Thymus (tissue), 11 donors: ENCODE measurements at regions not wholly inside any gene's neighbourhood (a gene's known extent, or its start where the extent isn't known, plus 50 kb on each side); places are given as distances from the start of the nearest gene placed in this dataset.
A peak's percentile ranks its signal among the peaks of the same experiment; 100 is the strongest.

Experiments used
- DNase-seq, 9 donors: peaks; one replicate each; pipeline ENCODE4 v3.0.0-alpha.2; 2013; ENCODE audit warnings: low spot score in 9 of 9, low read depth in 6 of 9, missing footprints in 1 of 9
- H3K27ac ChIP-seq, 2 donors: one replicate each; pipeline ENCODE4 v1.5.1; 2013; ENCODE audit warnings: control low read depth in 1 of 2, low read depth in 1 of 2, low read length in 1 of 2, mild to moderate bottlenecking in 1 of 2, moderate library complexity in 1 of 2
- H3K27me3 ChIP-seq, 2 donors: one replicate each; pipeline ENCODE4 v1.5.1; 2013; ENCODE audit warnings: low read length in 1 of 2; ENCODE audit not compliant: control insufficient read depth in 2 of 2, insufficient read depth in 1 of 2
- H3K36me3 ChIP-seq, 2 donors: one replicate each; pipeline ENCODE4 v1.5.1; 2013; ENCODE audit warnings: low read length in 1 of 2, mild to moderate bottlenecking in 1 of 2, moderate library complexity in 1 of 2; ENCODE audit not compliant: control insufficient read depth in 2 of 2, insufficient read depth in 2 of 2
- H3K4me1 ChIP-seq, 2 donors: one replicate each; pipeline ENCODE4 v1.5.1; 2013; ENCODE audit warnings: low read length in 2 of 2; ENCODE audit not compliant: control insufficient read depth in 2 of 2, insufficient read depth in 2 of 2
- H3K4me3 ChIP-seq, 2 donors: one replicate each; pipeline ENCODE4 v1.5.1; 2013; ENCODE audit warnings: low read length in 2 of 2, control low read depth in 1 of 2, mild to moderate bottlenecking in 1 of 2
- H3K9me3 ChIP-seq, 2 donors: one replicate each; pipeline ENCODE4 v1.5.1; 2013; ENCODE audit warnings: low read length in 1 of 2, mild to moderate bottlenecking in 1 of 2; ENCODE audit not compliant: control insufficient read depth in 2 of 2, insufficient read depth in 1 of 2
- WGBS: extraction: QIAGEN DNeasy Blood & Tissue Kit; methylation state at CpG from one replicate; pipeline ENCODE4 v1.1.7; 2013; 5-methylcytosine and 5-hydroxymethylcytosine counted together
- donor health status: healthy.

- H3K36me3 ChIP-seq: no peaks in the 10 kb centered on the region
- H3K27ac ChIP-seq: no peak overlapping the region
- H3K4me3 ChIP-seq: no peak overlapping the region
- no peaks in the 10 kb centered on the region for H3K27me3 ChIP-seq
- H3K4me1 ChIP-seq: peaks cover 0 to 6% of the 10 kb centered on the region in 2 donors
- WGBS: 94% methylated on average over 2 of the region's 2 CpGs
- DNase-seq: no peak
- no peaks in the 10 kb centered on the region for H3K9me3 ChIP-seq
These were observed 109.6 kb downstream of the TBX19 start for GRCh38 chr1:168390271-168390670.

DNA sequence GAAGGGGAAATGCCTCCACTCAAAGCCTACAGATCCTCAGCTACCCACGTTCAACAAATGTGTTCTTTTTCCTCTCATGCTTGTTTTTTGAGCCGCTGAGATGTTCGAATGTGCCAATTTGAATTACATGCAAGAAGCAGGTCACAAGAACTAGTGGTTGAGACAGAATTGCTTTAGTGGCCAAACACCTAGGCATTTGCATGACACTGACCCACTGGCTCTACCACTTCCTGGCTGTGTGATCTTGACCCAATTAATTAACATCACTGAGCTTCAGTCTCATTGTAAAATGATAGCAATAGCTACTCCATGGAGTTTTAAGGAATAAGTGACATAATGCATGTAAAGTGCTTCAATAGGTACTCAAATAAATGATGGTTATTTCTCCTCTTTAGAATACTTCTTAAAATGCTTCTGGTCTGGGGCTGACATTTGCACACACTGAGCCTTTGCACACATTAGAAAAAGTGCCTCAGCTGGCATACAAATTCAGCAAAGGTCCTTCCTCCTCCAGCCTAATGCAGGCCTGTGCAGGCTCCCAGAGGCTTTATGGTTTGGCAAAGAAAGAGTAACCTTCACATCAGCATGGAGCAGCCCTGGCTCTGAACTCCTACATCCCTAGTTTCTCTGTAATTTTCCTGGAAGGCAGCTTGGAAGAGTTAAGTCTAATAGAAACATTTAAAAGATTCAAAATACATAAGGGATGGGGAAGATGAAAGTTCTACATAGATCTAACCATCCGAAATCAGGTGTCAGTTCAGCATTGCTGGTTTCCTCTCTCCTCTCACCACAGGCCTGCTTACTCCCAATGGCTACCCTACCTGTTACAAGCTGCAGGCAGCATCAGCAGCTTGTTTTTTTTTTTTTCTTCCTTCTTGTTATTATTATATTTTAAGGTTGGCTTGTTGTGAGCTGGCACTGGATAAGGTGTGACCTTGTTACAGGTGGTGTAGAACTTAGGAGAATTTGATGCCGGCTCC lies 107.4 kb downstream of the TBX19 start:
- Histone ChIP-seq H3K27ac (no peak overlapping the region), H3K9me3 (no peaks in the 10 kb centered on the region), H3K4me3 (no peak overlapping the region), H3K4me1 (peaks cover 0 to 6% of the 10 kb centered on the region in 2 donors), H3K27me3 (no peaks in the 10 kb centered on the region), H3K36me3 (no peaks in the 10 kb centered on the region)
- DNase-seq: no peak
- WGBS: 92% methylated on average over 5 of the region's 5 CpGs

DNA sequence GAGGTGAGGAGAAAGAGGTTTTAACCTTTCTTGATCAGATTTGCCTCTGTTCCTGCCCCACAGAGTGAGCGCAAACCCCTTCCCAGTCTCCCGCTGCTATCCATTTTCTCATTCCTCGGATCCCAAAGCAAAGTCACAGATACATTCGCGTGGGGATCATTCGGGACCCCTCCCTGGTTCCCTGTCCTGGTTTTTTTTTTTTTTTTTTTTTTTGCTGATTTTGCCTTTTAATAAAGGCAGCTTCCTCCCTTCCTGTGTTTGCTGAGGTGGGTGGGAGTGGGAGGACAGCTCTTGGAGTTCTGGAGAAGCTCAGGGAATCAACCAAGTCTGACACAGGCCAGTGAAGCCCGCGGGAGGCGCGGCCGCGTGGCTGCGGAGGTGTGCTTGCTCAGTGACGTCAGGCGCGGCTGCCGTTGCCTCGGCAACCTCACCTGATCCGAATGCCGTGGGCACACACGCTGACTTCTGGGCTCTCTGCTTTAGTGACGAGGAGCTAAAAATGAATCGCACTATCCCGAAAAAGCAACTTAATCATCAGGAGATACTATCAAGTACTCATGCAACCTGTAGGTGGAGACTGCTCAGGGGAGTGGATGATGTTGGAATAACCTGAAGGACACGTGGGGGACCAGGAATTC lies 106.4 kb downstream of the TBX19 start:
- 28% methylated on average over 25 of the region's 25 CpGs for WGBS
- no peak overlapping the region for H3K4me3 ChIP-seq

DNA sequence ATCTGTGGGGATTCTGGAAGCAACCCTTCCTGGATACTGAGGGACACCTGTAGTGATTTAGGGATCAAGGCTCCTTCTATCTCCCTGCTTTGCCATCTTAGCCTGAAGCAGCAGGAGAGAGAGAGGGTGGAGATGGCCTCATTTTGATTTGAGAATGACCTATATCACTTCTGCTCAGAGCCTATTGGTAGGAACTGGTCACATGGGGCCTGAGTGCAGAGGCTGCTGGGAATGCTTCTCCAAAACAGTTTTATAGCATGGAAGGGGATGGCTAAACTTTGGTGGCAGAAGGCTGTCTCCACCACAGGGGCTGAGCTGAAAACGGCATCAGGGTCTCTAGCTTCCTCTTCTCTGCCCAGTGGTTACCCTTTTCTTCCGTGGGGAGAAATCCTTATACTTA lies 105.8 kb downstream of the TBX19 start:
- Histone ChIP-seq H3K36me3 (no peaks in the 10 kb centered on the region), H3K27ac (no peak overlapping the region), H3K4me1 (peaks cover 0 to 6% of the 10 kb centered on the region in 2 donors), H3K9me3 (no peaks in the 10 kb centered on the region), H3K27me3 (no peaks in the 10 kb centered on the region), H3K4me3 (no peak overlapping the region)
- DNase-seq: no peak
- WGBS: 49% methylated on average over 2 of the region's 2 CpGs

More for the DNA sequence above, 106.4 kb downstream of the TBX19 start:
- H3K9me3 ChIP-seq: no peaks in the 10 kb centered on the region
- H3K27me3 ChIP-seq: no peaks in the 10 kb centered on the region
- H3K36me3 ChIP-seq: no peaks in the 10 kb centered on the region
- H3K27ac ChIP-seq: no peak overlapping the region
- DNase-seq: peak; percentile 21 to 69 (median 41)
- H3K4me1 ChIP-seq: peaks cover 0 to 6% of the 10 kb centered on the region in 2 donors

DNA sequence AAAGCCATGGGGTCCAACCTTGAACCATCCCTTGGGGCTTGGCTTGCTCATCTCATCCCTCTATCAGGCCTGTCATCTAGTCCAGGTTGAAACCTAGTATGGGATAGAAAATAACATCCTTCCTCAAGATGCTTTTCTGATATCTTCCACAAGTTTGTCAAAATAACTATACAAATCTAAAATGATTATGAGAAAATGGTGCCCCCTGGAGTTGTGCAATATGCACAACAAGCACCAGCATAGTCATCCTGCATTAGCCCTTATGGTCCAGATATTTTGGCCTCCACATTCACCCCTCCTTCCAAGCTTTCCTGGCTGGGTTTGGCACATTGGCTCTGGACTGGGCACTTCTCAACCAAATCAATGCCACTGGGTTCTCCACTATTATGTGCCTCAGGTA lies 101.2 kb downstream of the TBX19 start:
- no peaks in the 10 kb centered on the region for H3K4me1 ChIP-seq
- no peak overlapping the region for H3K27ac ChIP-seq
- H3K27me3 ChIP-seq: no peaks in the 10 kb centered on the region
- H3K4me3 ChIP-seq: no peak overlapping the region
- no peaks in the 10 kb centered on the region for H3K9me3 ChIP-seq
- no peak for DNase-seq
- no peaks in the 10 kb centered on the region for H3K36me3 ChIP-seq

- WGBS: 96% methylated on average over 2 of the region's 2 CpGs
- Histone ChIP-seq H3K36me3 (no peaks in the 10 kb centered on the region), H3K4me1 (no peaks in the 10 kb centered on the region), H3K27me3 (no peaks in the 10 kb centered on the region), H3K4me3 (no peak overlapping the region), H3K9me3 (no peaks in the 10 kb centered on the region), H3K27ac (no peak overlapping the region)
- DNase-seq: no peak
These were observed 100.3 kb downstream of the TBX19 start for GRCh38 chr1:168380945-168381344.

DNA sequence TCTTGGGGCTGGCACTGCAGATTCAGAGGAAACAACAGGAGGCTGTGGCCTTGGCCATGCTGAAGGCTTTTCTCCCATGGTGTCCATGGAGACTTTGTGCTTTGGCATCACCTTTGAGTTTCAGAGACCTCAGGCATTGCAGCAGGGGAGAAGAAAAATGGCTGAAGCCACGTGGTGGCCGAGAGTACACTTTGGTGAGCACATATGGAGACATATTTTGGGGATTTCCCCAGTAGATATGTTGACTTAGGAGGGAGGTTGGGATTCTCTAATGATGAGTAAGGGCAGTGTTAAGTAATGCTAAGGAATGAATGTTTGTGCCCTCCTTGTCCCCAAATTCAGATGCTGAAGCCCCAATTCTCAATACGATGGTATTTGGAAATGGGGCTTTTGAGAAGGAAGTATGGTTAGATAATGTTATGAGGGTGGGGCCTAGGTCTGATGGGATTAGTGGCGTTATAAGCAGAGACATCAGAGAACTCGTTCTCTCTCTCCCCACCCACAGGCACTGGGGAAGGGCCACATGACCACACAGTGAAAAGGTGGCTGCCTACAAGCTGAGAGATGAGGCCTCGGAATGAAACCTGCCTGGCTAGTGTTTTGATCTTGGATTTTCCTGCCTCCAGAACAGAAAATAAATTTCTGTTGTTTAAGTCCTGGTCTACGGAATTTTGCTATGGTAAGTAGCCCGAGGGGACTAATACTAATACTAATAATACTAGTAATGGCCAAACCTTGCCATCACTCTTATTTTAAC lies 98.6 kb downstream of the TBX19 start:
- DNase-seq: no peak
- no peak overlapping the region for H3K27ac ChIP-seq
- H3K4me3 ChIP-seq: no peak overlapping the region
- H3K9me3 ChIP-seq: no peaks in the 10 kb centered on the region
- WGBS: 96% methylated on average over 8 of the region's 8 CpGs
- no peaks in the 10 kb centered on the region for H3K4me1 ChIP-seq
- no peaks in the 10 kb centered on the region for H3K27me3 ChIP-seq
- H3K36me3 ChIP-seq: no peaks in the 10 kb centered on the region

DNA sequence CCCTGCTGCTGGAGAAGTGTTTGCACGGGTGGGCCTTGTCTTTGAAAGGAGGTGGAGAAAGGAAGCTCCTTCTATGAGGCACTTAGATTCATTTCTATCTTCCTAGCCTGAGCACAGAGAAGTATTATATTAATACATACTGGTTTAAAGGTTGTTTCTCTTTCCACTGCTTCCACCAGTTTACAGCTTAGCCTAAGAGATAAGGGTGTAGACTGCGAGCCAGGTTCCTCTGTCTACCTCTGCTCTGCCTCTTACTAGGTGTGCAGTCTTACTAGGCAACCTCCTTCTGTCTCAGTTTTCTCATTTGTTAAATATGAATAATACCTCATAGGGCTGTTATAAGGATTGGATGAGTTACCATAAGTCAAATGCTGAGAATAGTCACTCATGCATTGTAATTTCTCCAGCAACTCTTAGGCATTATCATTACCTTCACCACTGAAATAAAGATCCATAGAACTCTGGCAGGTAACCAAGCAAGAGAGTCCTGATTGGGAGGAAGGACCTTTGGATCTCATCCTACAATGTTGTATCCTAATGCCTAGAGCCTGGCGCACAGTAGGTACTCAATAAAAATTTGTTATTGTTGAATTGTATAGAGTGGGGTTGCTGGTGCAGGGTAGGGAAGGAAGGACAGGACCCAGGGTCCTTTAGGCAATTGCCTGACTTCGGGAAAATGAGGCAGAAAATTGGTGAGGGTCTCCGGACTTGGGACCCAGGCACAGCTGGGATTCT lies 95.1 kb downstream of the TBX19 start:
- H3K27ac ChIP-seq: no peak overlapping the region
- DNase-seq: no peak
- no peaks in the 10 kb centered on the region for H3K4me1 ChIP-seq
- H3K27me3 ChIP-seq: no peaks in the 10 kb centered on the region
- H3K9me3 ChIP-seq: no peaks in the 10 kb centered on the region
- 97% methylated on average over 5 of the region's 5 CpGs for WGBS
- H3K36me3 ChIP-seq: no peaks in the 10 kb centered on the region
- no peak overlapping the region for H3K4me3 ChIP-seq
